ENCODE measurements at regions not wholly inside any gene's neighbourhood (a gene's known extent, or its start where the extent isn't known, plus 50 kb on each side); places are given as distances from the start of the nearest gene placed in this dataset.
"Not testable (repeated sequence)": the region's sequence is repeated elsewhere in the genome, so short reads cannot be mapped to it uniquely, and the experiment has no call there.

- DNase-seq = no peak
Measured at GRCh38 chr14:87405563-87405962, 587.4 kb downstream of the GALC start.

DNA sequence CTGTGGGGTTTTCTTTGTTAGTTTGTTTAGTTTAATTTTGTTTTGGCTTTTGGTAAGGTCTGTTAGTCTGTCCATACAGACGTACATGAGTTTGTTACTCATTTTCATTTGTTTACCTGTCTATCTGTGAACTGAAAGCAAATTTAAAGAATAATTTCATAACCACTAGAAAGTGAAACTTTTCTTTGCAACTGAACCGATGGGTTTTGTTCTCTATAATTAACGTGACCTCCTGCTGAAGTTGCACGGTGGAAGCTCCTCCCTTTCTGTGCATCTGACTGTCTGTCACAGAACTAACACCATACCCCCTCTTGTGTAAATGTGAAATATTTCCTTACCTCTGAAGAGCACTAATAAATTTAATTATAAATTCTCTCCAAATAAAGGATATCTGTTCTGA, 595.5 kb downstream of the GALC start:
- DNase-seq = no peak

GRCh38 chr14:87391066-87391465, 601.9 kb downstream of the GALC start:
- no peak for DNase-seq

DNA sequence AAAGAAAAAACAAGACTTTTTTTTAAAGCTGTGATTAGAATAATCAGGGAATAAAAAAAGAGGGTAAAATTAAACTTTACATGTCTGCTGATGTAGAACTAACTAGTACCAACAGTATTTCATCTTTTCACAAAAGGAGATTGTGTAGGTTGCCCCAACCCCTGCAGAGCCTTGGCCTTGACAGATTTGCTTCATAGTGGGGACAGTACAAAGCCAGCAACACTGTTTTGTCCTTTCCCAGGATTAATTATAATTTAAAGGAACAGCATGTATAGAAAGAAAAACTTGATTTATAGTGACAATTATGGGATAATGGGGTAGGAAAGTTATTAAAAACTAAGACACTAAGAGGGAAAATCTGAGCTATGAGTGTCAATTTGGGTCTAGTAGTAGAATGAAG, 604.0 kb downstream of the GALC start:
- no peak for DNase-seq

- DNase-seq = no peak
Measured at GRCh38 chr14:87387806-87388205, 605.2 kb downstream of the GALC start.

DNA sequence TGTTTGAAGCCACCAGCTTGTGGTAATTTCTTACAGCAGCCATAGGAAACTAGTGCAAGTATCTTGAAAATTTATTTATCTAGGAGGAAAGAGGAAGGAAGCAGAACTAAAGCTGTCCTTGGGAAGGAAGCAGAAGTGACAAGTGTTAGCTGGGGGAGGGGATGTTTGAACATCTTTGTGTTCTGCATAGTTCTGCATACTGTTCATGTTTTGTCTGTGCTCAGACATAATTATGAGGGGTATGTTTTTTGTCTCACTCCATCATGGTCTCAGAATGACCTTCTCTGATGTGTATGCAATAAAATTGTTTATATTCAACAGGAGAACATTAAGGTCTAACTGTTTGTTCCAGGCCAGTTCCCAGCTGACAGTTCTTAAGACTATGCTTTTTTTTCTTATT, 606.5 kb downstream of the GALC start:
- DNase-seq = no peak

GRCh38 chr14:87380054-87380453, 612.9 kb downstream of the GALC start:
- no peak for DNase-seq

DNA sequence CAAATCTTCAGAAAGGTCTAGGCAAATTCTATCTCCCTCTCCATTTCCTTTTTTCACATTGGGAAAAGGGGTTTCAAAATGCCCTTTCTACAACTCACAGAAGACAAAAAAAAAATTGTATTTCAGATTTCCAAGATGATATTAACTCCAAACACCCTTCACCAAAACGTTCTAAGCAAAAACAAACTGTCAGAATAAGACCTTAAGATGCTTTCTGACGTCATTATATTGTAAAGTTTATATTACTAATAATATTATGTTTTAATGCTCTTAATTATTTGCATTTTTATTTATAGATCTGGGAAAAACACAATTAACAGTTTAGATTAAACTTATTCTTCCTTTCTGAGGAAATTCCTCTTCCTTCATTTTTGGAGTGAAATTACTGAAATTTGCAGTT, 624.2 kb downstream of the GALC start:
- DNase-seq = no peak

GRCh38 chr14:87360246-87360645, 632.7 kb downstream of the GALC start:
- DNase-seq = not testable (repeated sequence)

DNA sequence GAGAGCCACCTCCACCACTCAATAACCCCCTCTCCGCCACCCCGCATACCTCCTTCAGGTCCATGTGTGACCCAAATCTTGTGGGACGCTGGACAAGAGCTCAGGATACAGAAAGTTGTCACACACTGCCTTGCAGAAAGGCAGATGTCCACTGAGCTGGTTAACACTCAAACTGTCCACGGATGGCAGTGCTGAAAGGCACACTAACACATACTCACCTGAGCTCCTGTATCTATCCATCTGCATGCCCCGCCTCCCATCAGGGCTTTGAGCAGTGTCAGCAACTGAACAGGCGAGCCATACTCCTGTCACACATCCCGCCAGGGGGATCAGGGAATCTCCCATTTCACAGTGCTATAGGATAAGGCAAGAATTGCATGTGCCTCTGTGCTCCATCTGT, 642.0 kb downstream of the GALC start:
- DNase-seq = no peak

DNA sequence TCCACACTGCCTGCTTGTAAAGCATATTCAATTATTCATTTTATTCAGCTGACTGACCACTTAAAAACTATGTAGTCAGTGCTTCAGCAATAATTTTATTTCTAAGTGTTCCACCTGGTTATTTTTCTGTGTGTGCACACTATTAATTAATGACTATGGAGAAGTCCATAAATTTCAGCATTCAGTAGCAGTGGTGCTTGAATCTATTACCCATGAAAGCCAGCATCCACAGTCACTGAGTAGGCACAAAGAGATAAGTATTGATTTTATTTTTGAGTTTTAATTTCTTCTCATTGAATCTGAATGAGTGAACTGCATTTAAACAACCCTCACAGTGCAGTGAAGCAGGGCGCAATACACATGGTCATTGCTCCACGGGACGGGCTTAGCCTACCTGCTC, 643.1 kb downstream of the GALC start:
- DNase-seq = no peak

DNA sequence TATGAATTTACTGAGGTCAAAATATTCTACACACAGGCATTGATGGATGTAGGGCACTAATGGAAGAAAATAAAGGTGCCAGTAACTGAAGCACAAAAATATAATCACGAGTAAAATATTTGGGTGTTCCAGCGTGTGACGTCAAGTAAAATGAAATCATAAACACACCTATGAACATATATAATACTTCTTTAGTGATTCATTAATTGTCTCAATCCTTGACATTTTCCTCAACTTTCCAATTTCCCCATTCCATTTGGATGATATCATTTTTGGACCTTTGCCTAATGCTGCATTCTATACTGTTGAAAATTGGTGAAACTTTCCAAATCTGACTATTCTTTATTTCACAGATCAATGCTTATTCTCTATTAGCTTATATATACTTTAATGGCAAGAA, 649.3 kb downstream of the GALC start:
- DNase-seq = no peak

- DNase-seq = no peak
Measured at GRCh38 chr14:87334997-87335685, 657.8 kb downstream of the GALC start.

GRCh38 chr14:87331991-87332390, 661.0 kb downstream of the GALC start:
- no peak for DNase-seq

DNA sequence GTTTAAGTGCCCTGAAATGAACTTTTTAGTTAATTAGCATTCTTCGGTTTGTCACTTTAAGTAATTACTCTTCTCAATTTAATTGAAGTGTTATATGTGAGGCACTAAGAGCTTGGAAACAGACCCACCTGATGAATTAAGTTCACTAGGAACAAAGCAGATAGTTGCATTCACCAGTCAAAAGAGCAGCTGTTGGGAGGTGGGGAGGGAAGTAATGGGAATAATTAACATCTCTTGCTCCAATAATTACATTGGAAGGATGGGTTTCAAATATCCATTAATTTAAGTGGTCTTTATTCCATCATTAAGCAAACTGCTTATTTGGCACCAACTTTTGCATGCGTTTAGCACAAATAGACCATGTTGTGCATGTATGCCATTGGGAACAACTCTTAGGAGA, 667.2 kb downstream of the GALC start:
- DNase-seq = no peak

- no peak for DNase-seq
Measured at GRCh38 chr14:87323191-87323590, 669.8 kb downstream of the GALC start.

DNA sequence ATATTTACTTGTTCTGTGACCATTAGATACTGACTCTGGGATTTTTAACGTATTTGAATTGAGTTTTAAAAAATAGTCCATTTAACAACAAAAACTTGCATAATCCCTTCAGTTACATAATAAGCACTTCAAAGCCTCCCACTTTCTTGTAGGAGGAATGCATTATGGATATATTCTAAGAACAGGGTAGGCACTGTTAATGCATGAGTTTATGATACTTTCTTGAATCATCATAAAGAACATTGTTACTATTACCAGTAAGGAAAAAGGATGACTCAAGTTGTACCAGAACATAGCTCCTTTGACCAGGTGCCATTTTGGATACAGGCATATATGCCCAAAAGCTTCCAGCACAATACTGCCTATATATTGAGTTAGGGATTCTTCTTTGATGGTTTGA, 671.4 kb downstream of the GALC start:
- no peak for DNase-seq

GRCh38 chr14:87312894-87313205, 680.1 kb downstream of the GALC start:
- no peak for DNase-seq

- DNase-seq = no peak
Measured at GRCh38 chr14:87312169-87312893, 680.7 kb downstream of the GALC start.

DNA sequence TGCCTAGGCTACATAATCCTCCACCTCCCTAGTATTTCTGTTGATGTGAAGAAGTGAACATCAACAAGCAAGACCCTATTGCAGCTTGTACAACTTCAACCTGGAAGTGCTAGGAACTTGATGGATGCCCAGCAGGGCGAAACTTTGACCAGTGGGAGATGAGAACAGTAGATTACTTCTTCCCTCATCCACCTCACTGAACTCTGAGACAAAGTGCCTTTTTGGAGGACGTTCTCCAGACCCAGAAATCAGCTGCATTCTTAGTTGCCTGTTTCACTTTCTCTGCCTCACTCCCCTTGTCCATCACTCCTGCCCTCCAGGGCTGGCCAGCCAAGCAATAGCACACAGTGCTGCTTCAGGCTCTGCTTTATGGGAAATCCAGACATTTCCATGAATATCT, 683.4 kb downstream of the GALC start:
- no peak for DNase-seq

DNA sequence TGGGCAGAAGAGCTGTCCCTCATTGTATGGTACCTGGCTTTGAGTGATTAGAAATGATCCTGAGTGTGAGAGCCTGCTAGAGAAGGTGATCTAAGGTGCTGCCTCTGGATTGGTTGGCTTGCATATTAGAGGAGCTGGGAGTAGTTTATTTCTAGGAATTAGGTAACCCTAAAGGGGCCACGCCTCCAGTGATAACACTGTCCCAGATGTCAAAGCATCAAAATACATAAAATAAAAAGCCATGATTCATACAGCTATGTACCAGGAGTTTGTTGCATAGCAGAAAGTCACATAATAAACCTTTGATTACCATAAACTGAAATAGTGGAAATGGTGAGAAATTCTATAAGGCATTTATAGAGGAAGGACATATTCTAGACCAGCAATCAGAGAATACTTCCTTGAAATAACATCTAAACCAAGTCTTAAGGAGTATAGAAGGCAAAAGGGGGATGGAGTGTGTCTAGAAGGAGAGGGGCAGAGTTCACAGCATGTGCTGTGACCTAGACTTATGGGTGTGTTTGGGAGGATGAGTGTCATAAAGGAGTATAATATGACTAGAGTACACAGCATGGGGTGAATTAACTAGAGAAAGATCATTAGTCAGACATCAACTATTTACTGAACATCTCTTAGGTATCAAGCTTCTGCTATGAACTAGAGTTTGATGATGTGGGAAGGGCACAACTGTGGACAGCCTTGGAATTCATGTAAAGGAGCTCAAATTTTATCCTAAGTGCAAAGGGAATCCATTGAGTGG, 686.4 kb downstream of the GALC start:
- no peak for DNase-seq

DNA sequence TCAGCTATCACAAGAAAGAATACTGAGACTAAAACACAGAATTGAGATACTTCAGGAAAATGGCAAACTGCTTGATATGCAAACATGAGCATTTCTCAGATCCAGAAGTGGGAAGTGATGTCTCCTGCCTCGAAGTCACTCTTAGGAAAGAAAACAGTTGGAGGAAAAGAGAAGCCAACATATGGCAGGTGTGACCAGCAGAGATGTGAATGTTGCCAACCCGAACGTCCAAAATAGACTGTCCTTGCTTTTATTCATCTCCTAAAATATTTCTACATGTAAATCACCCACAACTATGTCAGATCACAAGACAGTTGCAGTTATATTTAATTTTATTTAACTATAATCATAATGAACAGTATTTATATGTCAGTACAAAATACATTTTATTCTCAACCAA, 687.6 kb downstream of the GALC start:
- DNase-seq = no peak

- no peak for DNase-seq
Measured at GRCh38 chr14:87304404-87304803, 688.6 kb downstream of the GALC start.

DNA sequence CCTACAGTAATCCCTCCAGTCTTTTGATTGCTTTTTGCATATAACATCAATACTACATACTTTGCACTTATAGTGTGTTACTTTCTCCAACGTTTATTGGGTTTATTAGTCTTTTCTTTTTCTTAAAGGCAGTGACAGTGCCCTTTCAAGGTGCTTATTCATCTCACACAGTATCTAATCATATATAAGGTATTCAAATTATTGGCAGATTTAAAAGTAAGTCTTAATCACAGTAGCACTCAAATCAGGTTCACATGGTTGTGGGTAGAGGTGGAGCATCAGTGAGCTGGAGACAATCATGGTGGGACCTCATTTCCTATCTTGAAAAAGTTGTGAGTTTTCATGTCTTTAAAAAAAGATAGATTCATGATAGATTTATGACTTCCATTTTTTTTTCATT, 706.2 kb downstream of the GALC start:
- DNase-seq = no peak

Measured in NK-92 treated with Interleukin-12 subunit alpha and Interleukin-12 subunit beta, amount 100 ng/mL, for 24 hours (cell line).